ENCODE measurements at regions not wholly inside any gene's neighbourhood (a gene's known extent, or its start where the extent isn't known, plus 50 kb on each side); places are given as distances from the start of the nearest gene placed in this dataset.

- TF ChIP-seq CTCF (conservative IDR thresholded peaks at IDR 0.05; ENCODE audit: low read length) (no peak), EZH2phosphoT487 (IDR thresholded peaks at IDR 0.05; ENCODE audit: borderline replicate concordance) (no peak)
Observed at GRCh38 chr2:7691961-7692656, 774.9 kb downstream of the RNF144A start.

All from Loucy (cell line).